ENCODE measurements at regions not wholly inside any gene's neighbourhood (a gene's known extent, or its start where the extent isn't known, plus 50 kb on each side); places are given as distances from the start of the nearest gene placed in this dataset.

- no peaks in the 10 kb centered on the region for H3K36me3 ChIP-seq (ENCODE audit: control insufficient read depth in 1 of 2, insufficient read depth in 2 of 2, low read length in 2 of 2)
- H3K27me3 ChIP-seq (ENCODE audit: low read depth, low read length): no peaks in the 10 kb centered on the region
- no peaks in the 10 kb centered on the region for H3K4me1 ChIP-seq (ENCODE audit: control insufficient read depth in 1 of 2, insufficient read depth in 2 of 2, low read length in 2 of 2)
- H3K4me3 ChIP-seq (ENCODE audit: low read depth in 1 of 2, low read length in 2 of 2): no peak overlapping the region
- H3K9me3 ChIP-seq (ENCODE audit: control insufficient read depth in 1 of 2, low read length in 2 of 2): peaks cover 0 to 4% of the 10 kb centered on the region in 2 donors
- no peak overlapping the region for H3K27ac ChIP-seq (ENCODE audit: low read length)
Observed at GRCh38 chr11:38089726-38090125, 1491.7 kb upstream of the RAG2 start.

- Histone ChIP-seq H3K9me3 (ENCODE audit: control insufficient read depth in 1 of 2, low read length in 2 of 2) (no peaks in the 10 kb centered on the region), H3K36me3 (ENCODE audit: control insufficient read depth in 1 of 2, insufficient read depth in 2 of 2, low read length in 2 of 2) (no peaks in the 10 kb centered on the region), H3K4me1 (ENCODE audit: control insufficient read depth in 1 of 2, insufficient read depth in 2 of 2, low read length in 2 of 2) (no peaks in the 10 kb centered on the region), H3K27me3 (ENCODE audit: low read depth, low read length) (no peaks in the 10 kb centered on the region), H3K27ac (ENCODE audit: low read length) (no peak overlapping the region), H3K4me3 (ENCODE audit: low read depth in 1 of 2, low read length in 2 of 2) (no peak overlapping the region)
Observed at GRCh38 chr11:38060920-38061319, 1462.9 kb upstream of the RAG2 start.

- H3K4me1 ChIP-seq (ENCODE audit: control insufficient read depth in 1 of 2, insufficient read depth in 2 of 2, low read length in 2 of 2): no peaks in the 10 kb centered on the region
Observed at GRCh38 chr11:38060136-38060535, 1462.1 kb upstream of the RAG2 start.

GRCh38 chr11:38046571-38047135 is 1448.6 kb upstream of the RAG2 start:
- Histone ChIP-seq H3K27ac (ENCODE audit: low read length) (no peak overlapping the region), H3K4me1 (ENCODE audit: control insufficient read depth in 1 of 2, insufficient read depth in 2 of 2, low read length in 2 of 2) (no peaks in the 10 kb centered on the region), H3K36me3 (ENCODE audit: control insufficient read depth in 1 of 2, insufficient read depth in 2 of 2, low read length in 2 of 2) (no peaks in the 10 kb centered on the region), H3K4me3 (ENCODE audit: low read depth in 1 of 2, low read length in 2 of 2) (no peak overlapping the region), H3K27me3 (ENCODE audit: low read depth, low read length) (no peaks in the 10 kb centered on the region), H3K9me3 (ENCODE audit: control insufficient read depth in 1 of 2, low read length in 2 of 2) (no peaks in the 10 kb centered on the region)

More at GRCh38 chr11:38060136-38060535, 1462.1 kb upstream of the RAG2 start:
- Histone ChIP-seq H3K4me3 (ENCODE audit: low read depth in 1 of 2, low read length in 2 of 2) (no peak overlapping the region), H3K9me3 (ENCODE audit: control insufficient read depth in 1 of 2, low read length in 2 of 2) (no peaks in the 10 kb centered on the region), H3K27ac (ENCODE audit: low read length) (no peak overlapping the region), H3K36me3 (ENCODE audit: control insufficient read depth in 1 of 2, insufficient read depth in 2 of 2, low read length in 2 of 2) (no peaks in the 10 kb centered on the region), H3K27me3 (ENCODE audit: low read depth, low read length) (no peaks in the 10 kb centered on the region)

- no peaks in the 10 kb centered on the region for H3K27me3 ChIP-seq (ENCODE audit: low read depth, low read length)
- no peak overlapping the region for H3K27ac ChIP-seq (ENCODE audit: low read length)
- H3K4me3 ChIP-seq (ENCODE audit: low read depth in 1 of 2, low read length in 2 of 2): no peak overlapping the region
- H3K36me3 ChIP-seq (ENCODE audit: control insufficient read depth in 1 of 2, insufficient read depth in 2 of 2, low read length in 2 of 2): no peaks in the 10 kb centered on the region
- no peaks in the 10 kb centered on the region for H3K4me1 ChIP-seq (ENCODE audit: control insufficient read depth in 1 of 2, insufficient read depth in 2 of 2, low read length in 2 of 2)
- H3K9me3 ChIP-seq (ENCODE audit: control insufficient read depth in 1 of 2, low read length in 2 of 2): no peaks in the 10 kb centered on the region
Observed at GRCh38 chr11:38043060-38043459, 1445.0 kb upstream of the RAG2 start.

GRCh38 chr11:38038777-38039176 is 1440.7 kb upstream of the RAG2 start:
- Histone ChIP-seq H3K27ac (ENCODE audit: low read length) (no peak overlapping the region), H3K4me3 (ENCODE audit: low read depth in 1 of 2, low read length in 2 of 2) (no peak overlapping the region), H3K27me3 (ENCODE audit: low read depth, low read length) (no peaks in the 10 kb centered on the region), H3K4me1 (ENCODE audit: control insufficient read depth in 1 of 2, insufficient read depth in 2 of 2, low read length in 2 of 2) (no peaks in the 10 kb centered on the region), H3K9me3 (ENCODE audit: control insufficient read depth in 1 of 2, low read length in 2 of 2) (no peaks in the 10 kb centered on the region), H3K36me3 (ENCODE audit: control insufficient read depth in 1 of 2, insufficient read depth in 2 of 2, low read length in 2 of 2) (no peaks in the 10 kb centered on the region)

- H3K4me3 ChIP-seq (ENCODE audit: low read depth in 1 of 2, low read length in 2 of 2): no peak overlapping the region
- H3K27me3 ChIP-seq (ENCODE audit: low read depth, low read length): no peaks in the 10 kb centered on the region
- H3K36me3 ChIP-seq (ENCODE audit: control insufficient read depth in 1 of 2, insufficient read depth in 2 of 2, low read length in 2 of 2): no peaks in the 10 kb centered on the region
- no peaks in the 10 kb centered on the region for H3K4me1 ChIP-seq (ENCODE audit: control insufficient read depth in 1 of 2, insufficient read depth in 2 of 2, low read length in 2 of 2)
- H3K27ac ChIP-seq (ENCODE audit: low read length): no peak overlapping the region
- H3K9me3 ChIP-seq (ENCODE audit: control insufficient read depth in 1 of 2, low read length in 2 of 2): peaks cover 0 to 12% of the 10 kb centered on the region in 2 donors
Observed at GRCh38 chr11:38019072-38019775, 1421.2 kb upstream of the RAG2 start.

- no peak overlapping the region for H3K4me3 ChIP-seq (ENCODE audit: low read depth in 1 of 2, low read length in 2 of 2)
- peaks cover 0 to 2% of the 10 kb centered on the region in 2 donors for H3K9me3 ChIP-seq (ENCODE audit: control insufficient read depth in 1 of 2, low read length in 2 of 2)
- H3K27ac ChIP-seq (ENCODE audit: low read length): no peak overlapping the region
- no peaks in the 10 kb centered on the region for H3K4me1 ChIP-seq (ENCODE audit: control insufficient read depth in 1 of 2, insufficient read depth in 2 of 2, low read length in 2 of 2)
- H3K36me3 ChIP-seq (ENCODE audit: control insufficient read depth in 1 of 2, insufficient read depth in 2 of 2, low read length in 2 of 2): no peaks in the 10 kb centered on the region
- no peaks in the 10 kb centered on the region for H3K27me3 ChIP-seq (ENCODE audit: low read depth, low read length)
Observed at GRCh38 chr11:38014405-38014804, 1416.4 kb upstream of the RAG2 start.

- Histone ChIP-seq H3K36me3 (ENCODE audit: control insufficient read depth in 1 of 2, insufficient read depth in 2 of 2, low read length in 2 of 2) (no peaks in the 10 kb centered on the region), H3K4me1 (ENCODE audit: control insufficient read depth in 1 of 2, insufficient read depth in 2 of 2, low read length in 2 of 2) (no peaks in the 10 kb centered on the region), H3K4me3 (ENCODE audit: low read depth in 1 of 2, low read length in 2 of 2) (no peak overlapping the region), H3K9me3 (ENCODE audit: control insufficient read depth in 1 of 2, low read length in 2 of 2) (no peaks in the 10 kb centered on the region), H3K27me3 (ENCODE audit: low read depth, low read length) (no peaks in the 10 kb centered on the region), H3K27ac (ENCODE audit: low read length) (no peak overlapping the region)
Observed at GRCh38 chr11:38013157-38013556, 1415.1 kb upstream of the RAG2 start.

GRCh38 chr11:38011496-38011895 is 1413.5 kb upstream of the RAG2 start:
- no peaks in the 10 kb centered on the region for H3K9me3 ChIP-seq (ENCODE audit: control insufficient read depth in 1 of 2, low read length in 2 of 2)
- no peaks in the 10 kb centered on the region for H3K36me3 ChIP-seq (ENCODE audit: control insufficient read depth in 1 of 2, insufficient read depth in 2 of 2, low read length in 2 of 2)
- no peaks in the 10 kb centered on the region for H3K27me3 ChIP-seq (ENCODE audit: low read depth, low read length)
- no peaks in the 10 kb centered on the region for H3K4me1 ChIP-seq (ENCODE audit: control insufficient read depth in 1 of 2, insufficient read depth in 2 of 2, low read length in 2 of 2)
- H3K27ac ChIP-seq (ENCODE audit: low read length): no peak overlapping the region
- no peak overlapping the region for H3K4me3 ChIP-seq (ENCODE audit: low read depth in 1 of 2, low read length in 2 of 2)

GRCh38 chr11:38009932-38010331 is 1411.9 kb upstream of the RAG2 start:
- Histone ChIP-seq H3K27me3 (ENCODE audit: low read depth, low read length) (no peaks in the 10 kb centered on the region), H3K36me3 (ENCODE audit: control insufficient read depth in 1 of 2, insufficient read depth in 2 of 2, low read length in 2 of 2) (no peaks in the 10 kb centered on the region), H3K27ac (ENCODE audit: low read length) (no peak overlapping the region), H3K4me1 (ENCODE audit: control insufficient read depth in 1 of 2, insufficient read depth in 2 of 2, low read length in 2 of 2) (no peaks in the 10 kb centered on the region), H3K9me3 (ENCODE audit: control insufficient read depth in 1 of 2, low read length in 2 of 2) (no peaks in the 10 kb centered on the region), H3K4me3 (ENCODE audit: low read depth in 1 of 2, low read length in 2 of 2) (no peak overlapping the region)

GRCh38 chr11:38006466-38006865 is 1408.4 kb upstream of the RAG2 start:
- no peaks in the 10 kb centered on the region for H3K36me3 ChIP-seq (ENCODE audit: control insufficient read depth in 1 of 2, insufficient read depth in 2 of 2, low read length in 2 of 2)
- no peaks in the 10 kb centered on the region for H3K4me1 ChIP-seq (ENCODE audit: control insufficient read depth in 1 of 2, insufficient read depth in 2 of 2, low read length in 2 of 2)
- H3K9me3 ChIP-seq (ENCODE audit: control insufficient read depth in 1 of 2, low read length in 2 of 2): no peaks in the 10 kb centered on the region
- no peak overlapping the region for H3K27ac ChIP-seq (ENCODE audit: low read length)
- H3K27me3 ChIP-seq (ENCODE audit: low read depth, low read length): no peaks in the 10 kb centered on the region
- H3K4me3 ChIP-seq (ENCODE audit: low read depth in 1 of 2, low read length in 2 of 2): no peak overlapping the region
